Fibroblast of skin of back (primary cell): ENCODE measurements at regions not wholly inside any gene's neighbourhood (a gene's known extent, or its start where the extent isn't known, plus 50 kb on each side); places are given as distances from the start of the nearest gene placed in this dataset.

ENCODE experiments used
- DNase-seq: peaks from one replicate; pipeline ENCODE4 v3.0.0-alpha.2; 2013

GRCh38 chr15:60214201-60214600, 183.6 kb downstream of the ANXA2 start:
- no peak for DNase-seq

GRCh38 chr15:60215225-60215963, 182.4 kb downstream of the ANXA2 start:
- DNase-seq = no peak

- no peak for DNase-seq
These were observed 180.6 kb downstream of the ANXA2 start for GRCh38 chr15:60217161-60217560.

- no peak for DNase-seq
These were observed 179.5 kb downstream of the ANXA2 start for GRCh38 chr15:60218256-60218655.

GRCh38 chr15:60219866-60220265, 177.9 kb downstream of the ANXA2 start:
- peak; percentile 52 for DNase-seq

GRCh38 chr15:60221356-60221755, 176.4 kb downstream of the ANXA2 start:
- DNase-seq = no peak

- no peak for DNase-seq
These were observed 175.4 kb downstream of the ANXA2 start for GRCh38 chr15:60222404-60222803.

- DNase-seq = no peak
These were observed 174.6 kb downstream of the ANXA2 start for GRCh38 chr15:60223176-60223575.

GRCh38 chr15:60226924-60227323, 170.9 kb downstream of the ANXA2 start:
- no peak for DNase-seq

- DNase-seq = peak; percentile 3
These were observed 169.7 kb downstream of the ANXA2 start for GRCh38 chr15:60228101-60228500.

- DNase-seq = no peak
These were observed 169.2 kb downstream of the ANXA2 start for GRCh38 chr15:60228619-60229018.

- DNase-seq = no peak
These were observed 161.7 kb downstream of the ANXA2 start for GRCh38 chr15:60235951-60236710.

- DNase-seq = peak; percentile 30
These were observed 160.3 kb downstream of the ANXA2 start for GRCh38 chr15:60237446-60237845.

- no peak for DNase-seq
These were observed 154.0 kb downstream of the ANXA2 start for GRCh38 chr15:60243769-60244168.

- DNase-seq = no peak
These were observed 153.0 kb downstream of the ANXA2 start for GRCh38 chr15:60244813-60245212.

- DNase-seq = no peak
These were observed 147.5 kb downstream of the ANXA2 start for GRCh38 chr15:60250316-60250715.

GRCh38 chr15:60251300-60252070, 146.3 kb downstream of the ANXA2 start:
- no peak for DNase-seq

GRCh38 chr15:60254416-60254815, 143.4 kb downstream of the ANXA2 start:
- DNase-seq = no peak

GRCh38 chr15:60255390-60255789, 142.4 kb downstream of the ANXA2 start:
- peak; percentile 42 for DNase-seq

GRCh38 chr15:60257591-60258159, 140.1 kb downstream of the ANXA2 start:
- DNase-seq = no peak

- DNase-seq = no peak
These were observed 138.3 kb downstream of the ANXA2 start for GRCh38 chr15:60259469-60259868.

GRCh38 chr15:60264088-60264487, 133.7 kb downstream of the ANXA2 start:
- DNase-seq = no peak

GRCh38 chr15:60264566-60264965, 133.2 kb downstream of the ANXA2 start:
- DNase-seq = no peak
